K562 (cell line): ENCODE measurements at regions not wholly inside any gene's neighbourhood (a gene's known extent, or its start where the extent isn't known, plus 50 kb on each side); places are given as distances from the start of the nearest gene placed in this dataset.

Experiments
- ATAC-seq: fragments of 200-7000 bp; cut with Tn5 transposase; 3 replicates; pipeline ENCODE4 v1.9.1; 2020; ENCODE audit warnings: moderate library complexity
- BruUV-seq: library from RNA; stranded (reverse); fragments of 400-500 nt; replicated peaks from 2 replicates; lab custom pipeline; 2021; lab: Mats Ljungman, UMichigan
- CTCF ChIA-PET: fragments of 300-600 bp; formaldehyde crosslinking; extraction: SDS; loops from one replicate; lab custom pipeline; 2021; ENCODE audit warnings: low intra/inter-chr PET ratio; lab: Yijun Ruan, JAX
- POLR2A ChIA-PET: fragments of 300-600, 350-650 bp; sonication (Branson Sonifier 250); formaldehyde crosslinking; extraction: SDS; loops from one replicate; lab custom pipeline; 2021; ENCODE audit warnings: antibody characterized with exemption, inconsistent platforms; lab: Yijun Ruan, JAX
- DNase-seq, 4 experiments: peaks; one replicate each; pipeline versions ENCODE4 v3.0.0 to v3.0.0-alpha.2; 2011 to 2018; ENCODE audit warnings: low spot score in 3 of 4, mixed read lengths in 3 of 4; ENCODE audit errors: extremely low read depth in 1 of 4
- FAIRE-seq: peaks from 2 replicates; lab custom pipeline; 2011; peaks lifted over from hg19 to GRCh38; lab: Jason Lieb, UNC
- H2AFZ ChIP-seq: 2 replicates; pipeline ENCODE4 v1.6.0; 2011; ENCODE audit warnings: low read depth, low read length, control low read depth, inconsistent platforms
- H3K27ac ChIP-seq: fragments of 200-600 bp; 3 replicates; pipeline ENCODE4 v1.8.0; 2011; ENCODE audit warnings: low read depth, mild to moderate bottlenecking, control low read depth, inconsistent platforms, low read length, moderate library complexity, mixed read lengths; ENCODE audit errors: extremely low read depth
- H3K27me3 ChIP-seq, 2 experiments: fragments of 300-600 bp in 1 of 2; 2 replicates in 1 of 2; 3 replicates in 1 of 2; pipeline versions ENCODE4 v1.6.0 to v1.8.0; 2011; ENCODE audit warnings: inconsistent platforms in 2 of 2, low read length in 2 of 2, mild to moderate bottlenecking in 1 of 2, mixed read lengths in 1 of 2, moderate library complexity in 1 of 2; ENCODE audit not compliant: control insufficient read depth in 2 of 2, insufficient read depth in 2 of 2
- H3K36me3 ChIP-seq: fragments of 300-600 bp; 3 replicates; pipeline ENCODE4 v1.8.0; 2011; ENCODE audit warnings: mild to moderate bottlenecking, low read length, inconsistent platforms; ENCODE audit not compliant: control insufficient read depth, insufficient read depth
- H3K4me1 ChIP-seq, 2 experiments: fragments of 200-600 bp in 1 of 2; replicated peaks in 1 of 2; 2 replicates in 1 of 2; 3 replicates in 1 of 2; pipeline versions ENCODE4 v1.5.1 to v1.8.0; 2011; ENCODE audit warnings: inconsistent platforms in 2 of 2, low read length in 2 of 2, mild to moderate bottlenecking in 1 of 2, mixed read lengths in 1 of 2, moderate library complexity in 1 of 2; ENCODE audit not compliant: control insufficient read depth in 2 of 2, insufficient read depth in 2 of 2
- H3K4me2 ChIP-seq: 2 replicates; pipeline ENCODE4 v1.6.1; 2011; ENCODE audit warnings: low read length, control low read depth, inconsistent platforms, mixed read lengths; ENCODE audit not compliant: insufficient read depth
- H3K4me3 ChIP-seq: fragments of 200-600 bp; sonication (generic), shearing (Covaris generic); 2 replicates; pipeline ENCODE4 v1.5.1; 2016; ENCODE audit warnings: control low read depth, inconsistent platforms
- H3K79me2 ChIP-seq: fragments of 200-600 bp; 3 replicates; pipeline ENCODE4 v1.8.0; 2011; ENCODE audit warnings: low read length, inconsistent platforms; ENCODE audit not compliant: control insufficient read depth, insufficient read depth
- H3K9ac ChIP-seq, 2 experiments: 2 replicates each; pipeline versions ENCODE4 v1.6.0 to v1.6.1; 2011; ENCODE audit warnings: low read depth in 2 of 2, low read length in 2 of 2, control low read depth in 1 of 2, inconsistent platforms in 1 of 2, mild to moderate bottlenecking in 1 of 2, mixed read lengths in 1 of 2; ENCODE audit not compliant: insufficient read depth in 1 of 2
- H3K9me1 ChIP-seq: one replicate; pipeline ENCODE4 v1.6.0; 2011; ENCODE audit warnings: inconsistent platforms, mild to moderate bottlenecking, low read length, moderate library complexity; ENCODE audit not compliant: control insufficient read depth, insufficient read depth
- H3K9me3 ChIP-seq: replicated peaks from 2 replicates; pipeline ENCODE4 v1.5.1; 2011; ENCODE audit warnings: low read depth, low read length, inconsistent platforms; ENCODE audit not compliant: control insufficient read depth, insufficient read depth
- H4K20me1 ChIP-seq: replicated peaks from 2 replicates; pipeline ENCODE4 v1.6.1; 2011; ENCODE audit warnings: low read length, inconsistent platforms, mixed read lengths; ENCODE audit not compliant: control insufficient read depth, insufficient read depth
- FOS ChIP-seq: IDR thresholded peaks from 3 replicates; pipeline ENCODE4 v1.6.1; 2011; ENCODE audit not compliant: insufficient read length; ENCODE audit errors: extremely low read depth
- LCOR ChIP-seq: sonication (generic); formaldehyde crosslinking; IDR thresholded peaks from 2 replicates; pipeline ENCODE4 v1.8.0; 2022; ENCODE audit warnings: mild to moderate bottlenecking, missing genetic modification reagents
- SMARCC2 ChIP-seq: fragments of 450-650 bp; IDR thresholded peaks from 2 replicates; pipeline ENCODE4 v1.6.1; 2017; ENCODE audit warnings: antibody characterized with exemption, moderate library complexity, mild to moderate bottlenecking, low read depth
- ZNF165 ChIP-seq: fragments of 250-450 bp; sonication (Bioruptor Pico); IDR thresholded peaks from 2 replicates; pipeline ENCODE4 v1.4.0; 2020; ENCODE audit warnings: borderline replicate concordance
- ZNF766 ChIP-seq: fragments of 200-800 bp; sonication (Bioruptor generic); conservative IDR thresholded peaks from 2 replicates; pipeline ENCODE4 v1.6.1; 2016; ENCODE audit warnings: missing genetic modification characterization, missing compliant biosample characterization
- WGBS: fragments of 100-300 bp; shearing (Covaris generic); methylation state at CpG from one replicate; pipeline ENCODE4 v1.1.6; 2016; ENCODE audit warnings: low coverage, mixed read lengths; ENCODE audit not compliant: insufficient coverage; ENCODE audit errors: missing lambda C conversion rate; 5-methylcytosine and 5-hydroxymethylcytosine counted together
- in situ Hi-C: fragments of 300-500 bp; cut with MboI; formaldehyde crosslinking; loops from 4 replicates; pipeline ENCODE4 v1.15.0; 2018; ENCODE audit warnings: inconsistent platforms, mixed read lengths
- intact Hi-C: fragments of 100-400 bp; cut with micrococcal nuclease; formaldehyde crosslinking; loops from 2 replicates; pipeline ENCODE4 v1.14.2; 2022
- TF ChIP-seq, protein P1 (sequence below), 2 experiments: fragments of 450-650 bp; conservative IDR thresholded peaks; 2 replicates each; pipeline ENCODE4 v1.6.1; 2017; ENCODE audit warnings: mild to moderate bottlenecking in 2 of 2, moderate library complexity in 2 of 2
- TF ChIP-seq, protein P2 (sequence below): sonication (generic); formaldehyde crosslinking; IDR thresholded peaks from 2 replicates; pipeline ENCODE4 v1.8.0; 2022; ENCODE audit warnings: mild to moderate bottlenecking, missing genetic modification reagents
- TF ChIP-seq, protein P3 (sequence below): fragments of 200-400 bp; formaldehyde crosslinking; IDR thresholded peaks from 2 replicates; pipeline ENCODE4 v1.6.1; 2017; ENCODE audit warnings: mild to moderate bottlenecking, low read depth, low read length, moderate library complexity
- TF ChIP-seq, protein P4 (sequence below): fragments of 250-450 bp; sonication (Bioruptor Pico); IDR thresholded peaks from 2 replicates; pipeline ENCODE4 v1.8.0; 2022; ENCODE audit warnings: moderate library complexity, mild to moderate bottlenecking, inconsistent platforms

DNA sequence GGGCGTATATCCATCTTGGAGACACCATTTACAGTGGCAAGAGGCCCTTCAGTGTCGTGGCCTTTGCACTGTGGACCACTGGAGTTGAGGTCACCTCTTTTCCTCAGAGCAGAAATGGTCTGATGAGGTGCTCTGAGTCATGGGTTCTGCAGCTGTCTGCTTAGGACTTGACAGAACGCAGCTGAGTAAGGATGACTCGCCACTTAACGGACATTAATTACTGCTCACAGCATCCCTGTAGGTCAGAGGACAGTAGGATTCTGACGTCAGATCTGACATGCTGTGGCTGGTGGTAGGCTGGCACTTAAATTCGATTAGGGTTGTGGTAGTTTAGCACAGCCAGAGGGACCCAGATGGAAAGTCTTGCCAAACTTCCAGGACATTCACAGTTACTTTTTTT, 479.4 kb downstream of the DMAC1 start (continued):
- TF ChIP-seq, protein P1, sequence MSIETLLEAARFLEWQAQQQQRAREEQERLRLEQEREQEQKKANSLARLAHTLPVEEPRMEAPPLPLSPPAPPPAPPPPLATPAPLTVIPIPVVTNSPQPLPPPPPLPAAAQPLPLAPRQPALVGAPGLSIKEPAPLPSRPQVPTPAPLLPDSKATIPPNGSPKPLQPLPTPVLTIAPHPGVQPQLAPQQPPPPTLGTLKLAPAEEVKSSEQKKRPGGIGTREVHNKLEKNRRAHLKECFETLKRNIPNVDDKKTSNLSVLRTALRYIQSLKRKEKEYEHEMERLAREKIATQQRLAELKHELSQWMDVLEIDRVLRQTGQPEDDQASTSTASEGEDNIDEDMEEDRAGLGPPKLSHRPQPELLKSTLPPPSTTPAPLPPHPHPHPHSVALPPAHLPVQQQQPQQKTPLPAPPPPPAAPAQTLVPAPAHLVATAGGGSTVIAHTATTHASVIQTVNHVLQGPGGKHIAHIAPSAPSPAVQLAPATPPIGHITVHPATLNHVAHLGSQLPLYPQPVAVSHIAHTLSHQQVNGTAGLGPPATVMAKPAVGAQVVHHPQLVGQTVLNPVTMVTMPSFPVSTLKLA (conservative IDR thresholded peaks at IDR 0.05) = no peak

DNA sequence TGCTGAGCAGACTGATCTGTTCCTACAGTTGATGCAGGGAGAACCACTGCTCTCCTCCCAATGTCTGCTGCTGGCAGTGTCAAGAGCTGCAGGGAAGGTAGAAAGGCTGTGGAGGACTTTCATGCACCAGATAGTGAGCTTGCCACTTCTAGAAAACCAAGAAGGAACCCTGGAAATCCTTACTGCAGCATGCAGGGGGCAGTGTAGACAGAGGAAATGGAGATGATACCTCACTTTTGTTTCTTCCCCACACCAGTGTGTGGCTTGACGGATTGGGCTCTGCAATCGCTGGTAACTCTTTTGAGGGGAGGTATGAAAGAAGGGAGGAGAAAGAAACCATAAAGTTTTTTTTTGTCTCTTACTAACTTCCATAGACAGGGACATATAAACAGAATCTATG, 480.7 kb downstream of the DMAC1 start:
- H3K36me3 ChIP-seq = no peaks in the 10 kb centered on the region
- 0% methylated on average over 2 of the region's 2 CpGs for WGBS
- CTCF ChIA-PET = no interaction called here
- no peak overlapping the region for H3K4me2 ChIP-seq
- H4K20me1 ChIP-seq = no peaks in the 10 kb centered on the region
- in situ Hi-C loops = no loop called here
- ATAC-seq = no peak
- H3K4me3 ChIP-seq = no peak overlapping the region
- H3K9me1 ChIP-seq = no peaks in the 10 kb centered on the region
- TF ChIP-seq FOS = no peak
- TF ChIP-seq, all 486 proteins: peak for 0
- no peak overlapping the region for H2AFZ ChIP-seq
- no peak overlapping the region for H3K9ac ChIP-seq
- H3K4me1 ChIP-seq = no peaks in the 10 kb centered on the region
- H3K27me3 ChIP-seq = no peaks in the 10 kb centered on the region
- POLR2A ChIA-PET = no interaction called here
- BruUV-seq = no TSS peak
- intact Hi-C loops = no loop called here
- no peaks in the 10 kb centered on the region for H3K9me3 ChIP-seq
- no peak overlapping the region for H3K27ac ChIP-seq
- no peak for DNase-seq
- no peaks in the 10 kb centered on the region for H3K79me2 ChIP-seq
- FAIRE-seq = no peak

DNA sequence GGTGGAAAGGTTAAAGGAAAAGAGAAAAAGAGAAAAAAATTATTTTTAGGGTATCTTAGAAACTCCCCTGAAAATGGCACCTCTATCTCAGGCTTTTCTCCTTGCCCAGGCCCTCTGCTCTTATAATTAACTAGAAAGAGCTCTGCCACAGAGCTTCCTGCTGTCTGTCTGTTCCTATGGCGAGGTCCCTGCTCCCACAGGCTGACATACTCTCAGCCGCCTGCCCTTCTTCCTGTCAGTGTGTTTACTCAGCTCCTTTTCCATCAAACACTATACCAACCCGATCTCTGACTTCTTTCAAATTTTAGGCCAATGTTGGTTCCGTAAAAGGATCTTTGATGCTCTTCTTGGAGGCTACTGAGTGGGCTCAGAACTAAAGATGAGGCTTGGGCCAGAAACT, 482.6 kb downstream of the DMAC1 start:
- no peak overlapping the region for H2AFZ ChIP-seq
- FAIRE-seq = no peak
- H3K79me2 ChIP-seq = no peaks in the 10 kb centered on the region
- intact Hi-C loops (no loop called here), in situ Hi-C loops (no loop called here)
- no peaks in the 10 kb centered on the region for H3K9me3 ChIP-seq
- no peak overlapping the region for H3K9ac ChIP-seq
- H4K20me1 ChIP-seq = no peaks in the 10 kb centered on the region
- no peak overlapping the region for H3K4me3 ChIP-seq
- H3K27me3 ChIP-seq = no peaks in the 10 kb centered on the region
- H3K9me1 ChIP-seq = no peaks in the 10 kb centered on the region
- POLR2A ChIA-PET = no interaction called here
- no TSS peak for BruUV-seq
- H3K36me3 ChIP-seq = no peaks in the 10 kb centered on the region
- no peaks in the 10 kb centered on the region for H3K4me1 ChIP-seq
- H3K4me2 ChIP-seq = no peak overlapping the region
- ATAC-seq = no peak
- no peak overlapping the region for H3K27ac ChIP-seq
- CTCF ChIA-PET = no interaction called here
- DNase-seq = no peak
- 0% methylated on average over 4 of the region's 4 CpGs for WGBS
- TF ChIP-seq, protein P2, sequence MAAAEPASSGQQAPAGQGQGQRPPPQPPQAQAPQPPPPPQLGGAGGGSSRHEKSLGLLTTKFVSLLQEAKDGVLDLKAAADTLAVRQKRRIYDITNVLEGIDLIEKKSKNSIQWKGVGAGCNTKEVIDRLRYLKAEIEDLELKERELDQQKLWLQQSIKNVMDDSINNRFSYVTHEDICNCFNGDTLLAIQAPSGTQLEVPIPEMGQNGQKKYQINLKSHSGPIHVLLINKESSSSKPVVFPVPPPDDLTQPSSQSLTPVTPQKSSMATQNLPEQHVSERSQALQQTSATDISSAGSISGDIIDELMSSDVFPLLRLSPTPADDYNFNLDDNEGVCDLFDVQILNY (CRISPR knock-in tag) = no peak
- TF ChIP-seq LCOR (CRISPR knock-in tag) (no peak), SMARCC2 (no peak), ZNF165 (CRISPR knock-in tag) (no peak), ZNF766 (CRISPR knock-in tag) (no peak)
- TF ChIP-seq, protein P3, sequence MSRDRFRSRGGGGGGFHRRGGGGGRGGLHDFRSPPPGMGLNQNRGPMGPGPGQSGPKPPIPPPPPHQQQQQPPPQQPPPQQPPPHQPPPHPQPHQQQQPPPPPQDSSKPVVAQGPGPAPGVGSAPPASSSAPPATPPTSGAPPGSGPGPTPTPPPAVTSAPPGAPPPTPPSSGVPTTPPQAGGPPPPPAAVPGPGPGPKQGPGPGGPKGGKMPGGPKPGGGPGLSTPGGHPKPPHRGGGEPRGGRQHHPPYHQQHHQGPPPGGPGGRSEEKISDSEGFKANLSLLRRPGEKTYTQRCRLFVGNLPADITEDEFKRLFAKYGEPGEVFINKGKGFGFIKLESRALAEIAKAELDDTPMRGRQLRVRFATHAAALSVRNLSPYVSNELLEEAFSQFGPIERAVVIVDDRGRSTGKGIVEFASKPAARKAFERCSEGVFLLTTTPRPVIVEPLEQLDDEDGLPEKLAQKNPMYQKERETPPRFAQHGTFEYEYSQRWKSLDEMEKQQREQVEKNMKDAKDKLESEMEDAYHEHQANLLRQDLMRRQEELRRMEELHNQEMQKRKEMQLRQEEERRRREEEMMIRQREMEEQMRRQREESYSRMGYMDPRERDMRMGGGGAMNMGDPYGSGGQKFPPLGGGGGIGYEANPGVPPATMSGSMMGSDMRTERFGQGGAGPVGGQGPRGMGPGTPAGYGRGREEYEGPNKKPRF = no peak
- TF ChIP-seq, protein P4, sequence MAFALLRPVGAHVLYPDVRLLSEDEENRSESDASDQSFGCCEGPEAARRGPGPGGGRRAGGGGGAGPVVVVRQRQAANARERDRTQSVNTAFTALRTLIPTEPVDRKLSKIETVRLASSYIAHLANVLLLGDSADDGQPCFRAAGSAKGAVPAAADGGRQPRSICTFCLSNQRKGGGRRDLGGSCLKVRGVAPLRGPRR (CRISPR knock-in tag) = no peak
